SU-DHL-6 (cell line): ENCODE measurements at regions not wholly inside any gene's neighbourhood (a gene's known extent, or its start where the extent isn't known, plus 50 kb on each side); places are given as distances from the start of the nearest gene placed in this dataset.

ENCODE experiments used
- H2AFZ ChIP-seq: fragments of 200-600 bp; sonication (generic); 2 replicates; pipeline ENCODE4 v1.6.1; 2014; ENCODE audit warnings: low read depth, mild to moderate bottlenecking, moderate library complexity, mixed read lengths, antibody characterized with exemption, low read length; ENCODE audit not compliant: severe bottlenecking
- H3F3A ChIP-seq: fragments of 200-600 bp; shearing (Covaris generic); 2 replicates; pipeline ENCODE4 v1.6.0; 2016; ENCODE audit warnings: antibody characterized with exemption, mild to moderate bottlenecking; ENCODE audit not compliant: insufficient read depth
- H3K27ac ChIP-seq: fragments of 200-600 bp; sonication (generic); 2 replicates; pipeline ENCODE4 v1.5.1; 2016; ENCODE audit warnings: low read depth, mild to moderate bottlenecking, low read length, moderate library complexity, mixed read lengths
- H3K27me3 ChIP-seq: fragments of 200-600 bp; sonication (generic), shearing (Covaris generic); 2 replicates; pipeline ENCODE4 v1.6.0; 2014; ENCODE audit warnings: mild to moderate bottlenecking, low read length
- H3K36me3 ChIP-seq: fragments of 200-600 bp; sonication (generic); 2 replicates; pipeline ENCODE4 v1.6.1; 2014; ENCODE audit warnings: mild to moderate bottlenecking, low read length, mixed read lengths
- H3K4me2 ChIP-seq: fragments of 300-600, 200-600 bp; shearing (Covaris generic), sonication (generic); 2 replicates; pipeline ENCODE4 v1.6.0; 2014; ENCODE audit warnings: low read length, low read depth, mild to moderate bottlenecking; ENCODE audit not compliant: poor library complexity, severe bottlenecking
- H3K4me3 ChIP-seq: fragments of 200-600 bp; sonication (generic); 2 replicates; pipeline ENCODE4 v1.5.1; 2014; ENCODE audit warnings: antibody characterized with exemption, low read length, mild to moderate bottlenecking, mixed read lengths; ENCODE audit not compliant: insufficient read depth, poor library complexity, severe bottlenecking
- H3K79me2 ChIP-seq: fragments of 200-600 bp; sonication (generic); 2 replicates; pipeline ENCODE4 v1.6.1; 2014; ENCODE audit warnings: mild to moderate bottlenecking, low read length, moderate library complexity; ENCODE audit not compliant: insufficient read depth
- H3K9ac ChIP-seq: fragments of 200-600 bp; sonication (generic); 2 replicates; pipeline ENCODE4 v1.7.0; 2014; ENCODE audit warnings: mild to moderate bottlenecking, low read length
- H3K9me2 ChIP-seq: fragments of 200-600 bp; sonication (generic); replicated peaks from 2 replicates; pipeline ENCODE4 v1.6.1; 2014; ENCODE audit warnings: low read length; ENCODE audit not compliant: insufficient read depth
- H3K9me3 ChIP-seq: fragments of 200-600 bp; sonication (generic); 2 replicates; pipeline ENCODE4 v1.6.1; 2014; ENCODE audit warnings: low read length, mixed read lengths; ENCODE audit not compliant: insufficient read depth
- H4K20me1 ChIP-seq: fragments of 200-600 bp; sonication (generic); 2 replicates; pipeline ENCODE4 v1.6.1; 2014; ENCODE audit warnings: low read depth, mild to moderate bottlenecking, antibody characterized with exemption, low read length, moderate library complexity, mixed read lengths
- EZH2phosphoT487 ChIP-seq: fragments of 200-600 bp; sonication (generic), shearing (Covaris generic); conservative IDR thresholded peaks from 2 replicates; pipeline ENCODE4 v1.6.1; 2018; ENCODE audit warnings: mild to moderate bottlenecking, antibody characterized with exemption, low read length, moderate library complexity, mixed read lengths
- TF ChIP-seq, protein P1 (sequence below): fragments of 200-600 bp; sonication (generic); IDR thresholded peaks from one replicate; pipeline ENCODE4 v1.5.1; 2017; ENCODE audit warnings: antibody characterized with exemption, mild to moderate bottlenecking, low read length, moderate library complexity; ENCODE audit not compliant: insufficient read depth, poor library complexity, severe bottlenecking

GRCh38 chr19:30881930-30882329 lies 467.3 kb downstream of the TSHZ3 start:
- Histone ChIP-seq H3K4me2 (no peak overlapping the region), H3K9me3 (no peaks in the 10 kb centered on the region), H4K20me1 (no peaks in the 10 kb centered on the region), H3K9me2 (no peaks in the 10 kb centered on the region), H3K79me2 (no peaks in the 10 kb centered on the region), H3K4me3 (no peak overlapping the region), H3K36me3 (no peaks in the 10 kb centered on the region), H3K27me3 (no peaks in the 10 kb centered on the region), H3K27ac (no peak overlapping the region), H2AFZ (no peak overlapping the region), H3F3A (no peaks in the 10 kb centered on the region), H3K9ac (no peak overlapping the region)
- TF ChIP-seq EZH2phosphoT487: no peak
- TF ChIP-seq, protein P1, sequence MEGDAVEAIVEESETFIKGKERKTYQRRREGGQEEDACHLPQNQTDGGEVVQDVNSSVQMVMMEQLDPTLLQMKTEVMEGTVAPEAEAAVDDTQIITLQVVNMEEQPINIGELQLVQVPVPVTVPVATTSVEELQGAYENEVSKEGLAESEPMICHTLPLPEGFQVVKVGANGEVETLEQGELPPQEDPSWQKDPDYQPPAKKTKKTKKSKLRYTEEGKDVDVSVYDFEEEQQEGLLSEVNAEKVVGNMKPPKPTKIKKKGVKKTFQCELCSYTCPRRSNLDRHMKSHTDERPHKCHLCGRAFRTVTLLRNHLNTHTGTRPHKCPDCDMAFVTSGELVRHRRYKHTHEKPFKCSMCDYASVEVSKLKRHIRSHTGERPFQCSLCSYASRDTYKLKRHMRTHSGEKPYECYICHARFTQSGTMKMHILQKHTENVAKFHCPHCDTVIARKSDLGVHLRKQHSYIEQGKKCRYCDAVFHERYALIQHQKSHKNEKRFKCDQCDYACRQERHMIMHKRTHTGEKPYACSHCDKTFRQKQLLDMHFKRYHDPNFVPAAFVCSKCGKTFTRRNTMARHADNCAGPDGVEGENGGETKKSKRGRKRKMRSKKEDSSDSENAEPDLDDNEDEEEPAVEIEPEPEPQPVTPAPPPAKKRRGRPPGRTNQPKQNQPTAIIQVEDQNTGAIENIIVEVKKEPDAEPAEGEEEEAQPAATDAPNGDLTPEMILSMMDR: no peak

- no peak for TF ChIP-seq EZH2phosphoT487
- TF ChIP-seq, protein P1: no peak
- Histone ChIP-seq H3K9me3 (no peaks in the 10 kb centered on the region), H3F3A (no peaks in the 10 kb centered on the region)
Observed at GRCh38 chr19:30881281-30881680, 468.0 kb downstream of the TSHZ3 start.

DNA sequence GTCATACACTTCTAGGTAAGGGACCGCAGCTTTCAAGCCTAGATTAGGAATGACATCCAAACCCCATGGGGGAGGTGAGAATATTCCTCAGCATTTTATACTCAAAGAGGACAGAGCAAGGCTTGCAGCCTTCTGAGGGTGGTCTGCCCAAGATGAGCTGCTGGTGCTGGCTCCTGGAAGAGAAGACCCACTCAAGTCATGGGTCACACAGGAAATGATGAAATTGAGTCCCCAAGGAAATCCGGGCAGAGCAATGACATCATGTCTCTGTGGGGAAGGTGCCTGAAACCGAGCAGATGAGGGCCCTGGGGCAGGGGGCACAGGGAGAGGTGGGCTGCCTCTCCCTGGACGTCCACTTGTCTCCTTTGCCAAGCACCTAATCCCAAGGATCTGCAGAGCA lies 468.7 kb downstream of the TSHZ3 start:
- no peak overlapping the region for H3K4me2 ChIP-seq
- no peaks in the 10 kb centered on the region for H3K36me3 ChIP-seq
- H3K79me2 ChIP-seq: no peaks in the 10 kb centered on the region
- H3K9ac ChIP-seq: no peak overlapping the region
- no peaks in the 10 kb centered on the region for H3K27me3 ChIP-seq
- TF ChIP-seq, protein P1: no peak
- TF ChIP-seq EZH2phosphoT487: no peak
- no peak overlapping the region for H3K4me3 ChIP-seq
- no peaks in the 10 kb centered on the region for H3K9me2 ChIP-seq
- no peaks in the 10 kb centered on the region for H3K9me3 ChIP-seq
- H3K27ac ChIP-seq: no peak overlapping the region
- no peak overlapping the region for H2AFZ ChIP-seq
- no peaks in the 10 kb centered on the region for H3F3A ChIP-seq
- H4K20me1 ChIP-seq: no peaks in the 10 kb centered on the region

More at GRCh38 chr19:30881281-30881680, 468.0 kb downstream of the TSHZ3 start:
- Histone ChIP-seq H3K9me2 (no peaks in the 10 kb centered on the region), H3K9ac (no peak overlapping the region), H3K27ac (no peak overlapping the region), H3K79me2 (no peaks in the 10 kb centered on the region), H3K36me3 (no peaks in the 10 kb centered on the region), H2AFZ (no peak overlapping the region), H4K20me1 (no peaks in the 10 kb centered on the region), H3K27me3 (no peaks in the 10 kb centered on the region), H3K4me3 (no peak overlapping the region), H3K4me2 (no peak overlapping the region)

GRCh38 chr19:30880151-30880550 lies 469.1 kb downstream of the TSHZ3 start:
- Histone ChIP-seq H3K9ac (no peak overlapping the region), H3K4me2 (no peak overlapping the region), H4K20me1 (no peaks in the 10 kb centered on the region), H3K27ac (no peak overlapping the region), H3K9me2 (no peaks in the 10 kb centered on the region), H2AFZ (no peak overlapping the region), H3K9me3 (no peaks in the 10 kb centered on the region), H3K27me3 (no peaks in the 10 kb centered on the region), H3K36me3 (no peaks in the 10 kb centered on the region), H3F3A (no peaks in the 10 kb centered on the region), H3K4me3 (no peak overlapping the region), H3K79me2 (no peaks in the 10 kb centered on the region)
- TF ChIP-seq, protein P1: no peak
- TF ChIP-seq EZH2phosphoT487: no peak
